GM12878 (cell line): ENCODE measurements at regions not wholly inside any gene's neighbourhood (a gene's known extent, or its start where the extent isn't known, plus 50 kb on each side); places are given as distances from the start of the nearest gene placed in this dataset.
"Not testable (repeated sequence)": the region's sequence is repeated elsewhere in the genome, so short reads cannot be mapped to it uniquely, and the experiment has no call there.

Experiments used
- ATAC-seq: fragments of 200-7000 bp; cut with Tn5 transposase; 3 replicates; pipeline ENCODE4 v1.9.1; 2020; ENCODE audit warnings: mild to moderate bottlenecking, moderate library complexity
- BruUV-seq: library from RNA; stranded (reverse); fragments of 400-500 nt; replicated peaks from 2 replicates; lab custom pipeline; 2021; lab: Mats Ljungman, UMichigan
- CTCF ChIA-PET: fragments of 300-600 bp; sonication (Branson Sonifier 250); formaldehyde crosslinking; extraction: SDS; loops from one replicate; lab custom pipeline; 2021; ENCODE audit warnings: inconsistent platforms; lab: Yijun Ruan, JAX
- POLR2A ChIA-PET: fragments of 350-600 bp; formaldehyde crosslinking; extraction: SDS; loops from one replicate; lab custom pipeline; 2021; ENCODE audit warnings: inconsistent platforms; lab: Charles Lee
- RAD21 ChIA-PET: fragments of 300-600 bp; sonication (Branson Sonifier 250); formaldehyde crosslinking; loops from one replicate; lab custom pipeline; 2023; ENCODE audit warnings: antibody characterized with exemption; ENCODE audit not compliant: unreplicated experiment; lab: Charles Lee
- SMC1A ChIA-PET: fragments of 300-600 bp; sonication (Branson Sonifier 250); formaldehyde crosslinking; loops from one replicate; lab custom pipeline; 2023; ENCODE audit not compliant: unreplicated experiment, uncharacterized antibody; lab: Charles Lee
- DNase-seq: peaks from one replicate; pipeline ENCODE4 v3.0.0-alpha.2; 2011; ENCODE audit warnings: low read depth, low spot score
- FAIRE-seq: peaks from 3 replicates; lab custom pipeline; 2011; peaks lifted over from hg19 to GRCh38; lab: Jason Lieb, UNC
- H2AFZ ChIP-seq: 2 replicates; pipeline ENCODE4 v1.6.0; 2011; ENCODE audit warnings: low read depth, low read length, control low read depth; ENCODE audit not compliant: control insufficient read depth
- H3K27ac ChIP-seq: 2 replicates; pipeline ENCODE4 v1.5.1; 2011; ENCODE audit warnings: control low read depth; ENCODE audit not compliant: control insufficient read depth, insufficient read depth
- H3K27me3 ChIP-seq, 2 experiments: replicated peaks in 1 of 2; 2 replicates each; pipeline versions ENCODE4 v1.6.0 to v1.6.1; 2011; ENCODE audit warnings: low read length in 1 of 2; ENCODE audit not compliant: control insufficient read depth in 2 of 2, insufficient read depth in 2 of 2
- H3K36me3 ChIP-seq, 2 experiments: 2 replicates each; pipeline ENCODE4 v1.5.1; 2011; ENCODE audit warnings: low read length in 1 of 2; ENCODE audit not compliant: control insufficient read depth in 2 of 2, insufficient read depth in 2 of 2
- H3K4me1 ChIP-seq: 2 replicates; pipeline ENCODE4 v1.6.1; 2011; ENCODE audit warnings: mild to moderate bottlenecking, low read length, moderate library complexity, mixed read lengths; ENCODE audit not compliant: control insufficient read depth, insufficient read depth
- H3K4me2 ChIP-seq: 2 replicates; pipeline ENCODE4 v1.6.0; 2011; ENCODE audit warnings: control low read depth; ENCODE audit not compliant: control insufficient read depth, insufficient read depth
- H3K4me3 ChIP-seq: fragments of 200-600 bp; sonication (generic); 2 replicates; pipeline ENCODE4 v1.5.1; 2016
- H3K79me2 ChIP-seq: 2 replicates; pipeline ENCODE4 v1.6.0; 2011; ENCODE audit warnings: low read length; ENCODE audit not compliant: control insufficient read depth, insufficient read depth
- H3K9ac ChIP-seq: 2 replicates; pipeline ENCODE4 v1.8.0; 2011; ENCODE audit warnings: low read length, control low read depth, mixed read lengths; ENCODE audit not compliant: control insufficient read depth, insufficient read depth
- H3K9me3 ChIP-seq: replicated peaks from 3 replicates; pipeline ENCODE4 v1.5.1; 2011; ENCODE audit warnings: mild to moderate bottlenecking, low read length; ENCODE audit not compliant: control insufficient read depth, insufficient read depth
- H4K20me1 ChIP-seq: 2 replicates; pipeline ENCODE4 v1.6.0; 2011; ENCODE audit not compliant: control insufficient read depth, insufficient read depth
- WGBS: methylation state at CpG from one replicate; pipeline ENCODE4 v1.1.6; 2016; ENCODE audit warnings: low lambda C conversion rate; ENCODE audit not compliant: insufficient replicate concordance, insufficient coverage; ENCODE audit errors: missing lambda C conversion rate; 5-methylcytosine and 5-hydroxymethylcytosine counted together
- in situ Hi-C: fragments of 300-500 bp; cut with MboI; formaldehyde crosslinking; loops from 9 replicates; pipeline ENCODE4 v1.14.3; 2018; ENCODE audit warnings: mixed read lengths
- intact Hi-C: fragments of 100-400 bp; cut with micrococcal nuclease; formaldehyde crosslinking; loops from one replicate; pipeline ENCODE4 v1.14.2; 2022; ENCODE audit not compliant: unreplicated experiment

DNA sequence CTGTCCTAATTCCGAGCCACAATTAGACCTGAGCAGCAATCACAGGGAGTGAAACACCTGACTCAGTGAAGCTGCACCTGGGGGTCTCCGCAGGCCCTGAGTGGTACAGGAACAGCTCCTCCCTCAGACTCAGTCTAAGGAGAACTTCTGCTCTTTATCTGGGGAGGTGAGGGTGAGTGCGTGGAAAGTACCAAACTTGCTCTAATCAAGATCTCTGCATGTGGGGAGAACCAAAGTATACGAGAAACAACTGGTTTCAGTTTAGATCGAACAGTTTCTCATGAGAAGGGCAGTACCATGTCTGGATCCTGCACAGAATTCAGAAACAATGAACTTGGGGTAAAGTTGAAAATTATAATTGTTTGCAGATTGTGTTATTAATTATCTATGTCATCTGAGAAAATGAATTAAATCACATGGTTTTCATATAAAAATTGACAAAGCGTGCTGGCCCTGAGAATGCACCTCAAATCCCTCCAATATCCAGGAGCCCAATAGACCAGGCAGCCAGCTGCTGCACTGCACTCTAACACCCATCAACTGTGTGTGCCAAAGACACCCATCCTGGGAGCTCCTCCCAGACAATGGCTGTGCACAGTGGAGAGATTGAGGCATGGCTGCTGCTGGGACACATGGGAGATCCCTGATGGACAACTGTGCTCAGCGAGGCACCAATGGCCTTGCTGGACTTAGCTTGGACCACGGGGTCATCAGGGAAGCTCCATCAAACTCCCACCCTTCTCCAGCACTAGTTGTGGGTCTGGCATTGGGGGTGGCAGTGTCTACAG is 803.8 kb downstream of the TMEM121 start:
- RAD21 ChIA-PET, H3K4me2 ChIP-seq, H3K4me3 ChIP-seq, in situ Hi-C loops, H3K27ac ChIP-seq, CTCF ChIA-PET, H3K36me3 ChIP-seq, POLR2A ChIA-PET, H3K79me2 ChIP-seq, H3K9me3 ChIP-seq, H3K27me3 ChIP-seq, H3K9ac ChIP-seq, FAIRE-seq, DNase-seq, H3K4me1 ChIP-seq, SMC1A ChIA-PET, H4K20me1 ChIP-seq, H2AFZ ChIP-seq, intact Hi-C loops, BruUV-seq: not testable (repeated sequence)
- 30% methylated on average over 3 of the region's 8 CpGs for WGBS
- ATAC-seq: peak; percentile 80

DNA sequence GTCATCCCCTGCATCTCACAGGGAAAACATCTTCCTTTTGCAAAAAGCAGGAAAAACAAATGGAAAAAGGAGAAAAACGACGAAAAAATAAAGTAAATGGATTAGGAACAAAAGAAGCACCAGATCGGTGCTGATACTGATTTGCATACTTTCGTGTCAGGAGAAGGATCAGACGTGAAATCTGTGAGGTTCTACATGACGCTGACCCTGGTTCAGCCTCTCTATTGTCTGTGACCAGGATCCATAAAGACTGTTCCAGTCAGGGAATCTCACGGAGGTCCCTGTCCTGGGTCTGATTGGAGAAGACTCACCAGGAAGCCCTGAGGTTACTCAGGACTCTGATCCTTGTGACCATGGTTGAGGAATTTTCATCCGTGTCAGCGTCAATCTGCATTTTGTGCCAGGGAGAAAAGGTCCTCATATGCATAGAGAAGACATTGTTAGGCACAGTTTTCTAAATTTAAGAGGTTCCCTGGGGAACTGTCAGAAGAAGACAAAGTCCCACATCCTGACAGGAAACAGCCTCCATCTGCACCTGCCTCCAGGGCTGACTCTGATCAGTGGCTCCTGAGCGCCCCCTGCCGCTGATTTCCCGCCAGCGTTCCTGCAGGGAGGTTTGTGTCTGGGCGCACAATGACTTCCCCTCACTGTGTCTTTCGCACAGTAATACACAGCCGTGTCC is 808.2 kb downstream of the TMEM121 start:
- H3K9ac ChIP-seq, H3K4me1 ChIP-seq, H2AFZ ChIP-seq, FAIRE-seq, RAD21 ChIA-PET, POLR2A ChIA-PET, H3K27ac ChIP-seq, H3K4me3 ChIP-seq, CTCF ChIA-PET, H4K20me1 ChIP-seq, H3K9me3 ChIP-seq, H3K27me3 ChIP-seq, H3K36me3 ChIP-seq, H3K79me2 ChIP-seq, BruUV-seq, in situ Hi-C loops, DNase-seq, intact Hi-C loops, H3K4me2 ChIP-seq, SMC1A ChIA-PET: not testable (repeated sequence)
- WGBS: 4% methylated on average over 4 of the region's 16 CpGs
- ATAC-seq: peak; percentile 74

DNA sequence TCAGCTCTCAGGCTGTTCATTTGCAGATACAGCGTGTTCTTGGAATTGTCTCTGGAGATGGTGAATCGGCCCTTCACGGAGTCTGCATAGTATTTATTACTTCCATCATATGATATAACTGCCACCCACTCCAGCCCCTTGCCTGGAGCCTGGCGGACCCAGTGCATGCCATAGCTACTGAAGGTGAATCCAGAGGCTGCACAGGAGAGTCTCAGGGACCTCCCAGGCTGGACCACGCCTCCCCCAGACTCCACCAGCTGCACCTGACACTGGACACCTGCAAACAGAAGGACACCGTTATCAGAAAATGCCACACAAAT is 808.7 kb downstream of the TMEM121 start:
- in situ Hi-C loops, H3K79me2 ChIP-seq, FAIRE-seq, H3K4me2 ChIP-seq, intact Hi-C loops, H3K9ac ChIP-seq, DNase-seq, H3K27me3 ChIP-seq, H3K4me3 ChIP-seq, BruUV-seq, H3K27ac ChIP-seq, CTCF ChIA-PET, POLR2A ChIA-PET, H4K20me1 ChIP-seq, RAD21 ChIA-PET, SMC1A ChIA-PET, H3K36me3 ChIP-seq, H3K4me1 ChIP-seq, H2AFZ ChIP-seq, H3K9me3 ChIP-seq: not testable (repeated sequence)
- peak; percentile 50 for ATAC-seq
- WGBS: 0% methylated on average over 1 of the region's 6 CpGs

DNA sequence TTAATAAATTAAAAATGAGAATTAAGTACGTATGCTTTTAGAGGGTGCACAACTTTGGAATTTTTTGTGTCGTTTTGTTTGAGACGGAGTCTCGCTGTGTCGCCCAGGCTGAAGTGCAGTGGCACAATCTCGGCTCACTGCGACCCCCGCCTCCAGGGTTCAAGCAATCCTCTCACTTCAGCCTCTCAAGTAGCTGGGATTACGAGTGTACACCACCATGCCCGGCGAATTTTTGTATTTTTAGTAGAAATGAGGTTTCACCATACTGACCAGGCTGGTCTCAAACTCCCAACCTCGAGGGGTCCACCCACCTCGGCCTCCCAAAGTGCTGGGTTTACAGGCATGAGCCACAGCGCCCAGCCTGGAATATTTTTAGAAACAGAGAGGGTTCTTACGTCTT is 812.4 kb downstream of the TMEM121 start:
- H3K9ac ChIP-seq, FAIRE-seq, H4K20me1 ChIP-seq, RAD21 ChIA-PET, H3K27ac ChIP-seq, H3K4me3 ChIP-seq, intact Hi-C loops, H3K9me3 ChIP-seq, SMC1A ChIA-PET, H3K4me1 ChIP-seq, ATAC-seq, H3K27me3 ChIP-seq, CTCF ChIA-PET, H2AFZ ChIP-seq, H3K4me2 ChIP-seq, H3K79me2 ChIP-seq, in situ Hi-C loops, BruUV-seq, POLR2A ChIA-PET, H3K36me3 ChIP-seq, DNase-seq: not testable (repeated sequence)
- WGBS: no CpG with 5 or more reads among the region's 15 CpGs
